H1 (cell line): ENCODE measurements at regions not wholly inside any gene's neighbourhood (a gene's known extent, or its start where the extent isn't known, plus 50 kb on each side); places are given as distances from the start of the nearest gene placed in this dataset.

Source experiments
- CTCF ChIA-PET: fragments of 300-600 bp; sonication (Branson Sonifier 250); formaldehyde crosslinking; loops from one replicate; lab custom pipeline; 2021; ENCODE audit not compliant: partially characterized antibody; lab: Charles Lee
- POLR2A ChIA-PET: fragments of 300-600 bp; sonication (Branson Sonifier 250); formaldehyde crosslinking; loops from one replicate; lab custom pipeline; 2021; ENCODE audit warnings: inconsistent platforms; ENCODE audit not compliant: partially characterized antibody; lab: Charles Lee
- DNase-seq, 2 experiments: peaks; one replicate each; pipeline versions ENCODE4 v3.0.0 to v3.0.0-alpha.2; 2010 to 2022; ENCODE audit warnings: low spot score in 2 of 2, low read depth in 1 of 2, mixed read lengths in 1 of 2
- FAIRE-seq: peaks from 2 replicates; lab custom pipeline; 2011; peaks lifted over from hg19 to GRCh38; lab: Jason Lieb, UNC
- H2AFZ ChIP-seq: 2 replicates; pipeline ENCODE4 v1.8.1; 2012; ENCODE audit warnings: low read length, inconsistent platforms
- H2AK5ac ChIP-seq: 2 replicates; pipeline ENCODE4 v1.6.1; 2013; ENCODE audit warnings: low read depth, low read length
- H2BK120ac ChIP-seq: replicated peaks from 2 replicates; pipeline ENCODE3; 2013; ENCODE audit warnings: low read depth, low read length, inconsistent platforms
- H2BK12ac ChIP-seq: 2 replicates; pipeline ENCODE4 v1.6.1; 2013; ENCODE audit warnings: low read depth, low read length
- H2BK15ac ChIP-seq: 2 replicates; pipeline ENCODE4 v1.6.1; 2013; ENCODE audit warnings: low read length
- H2BK20ac ChIP-seq: 2 replicates; pipeline ENCODE4 v1.6.1; 2013; ENCODE audit warnings: low read length
- H2BK5ac ChIP-seq: 2 replicates; pipeline ENCODE4 v1.6.1; 2013; ENCODE audit warnings: low read depth, low read length
- H3K14ac ChIP-seq: 2 replicates; pipeline ENCODE4 v1.6.1; 2013; ENCODE audit warnings: inconsistent platforms; ENCODE audit not compliant: insufficient read length
- H3K18ac ChIP-seq: 2 replicates; pipeline ENCODE4 v1.6.1; 2013; ENCODE audit warnings: low read length; ENCODE audit errors: extremely low read depth
- H3K23ac ChIP-seq: 2 replicates; pipeline ENCODE4 v1.6.1; 2013; ENCODE audit warnings: inconsistent platforms; ENCODE audit not compliant: insufficient read length
- H3K23me2 ChIP-seq: 2 replicates; pipeline ENCODE4 v1.6.1; 2013; ENCODE audit warnings: low read depth, low read length
- H3K27ac ChIP-seq: 2 replicates; pipeline ENCODE4 v1.6.1; 2011; ENCODE audit warnings: low read depth, low read length, inconsistent platforms
- H3K27me3 ChIP-seq, 4 experiments: replicated peaks in 1 of 4; 1 replicate in 1 of 4; 2 replicates in 3 of 4; pipeline versions ENCODE4 v1.6.1 to v1.8.1; 2011 to 2013; ENCODE audit warnings: low read length in 3 of 4, mild to moderate bottlenecking in 3 of 4, inconsistent platforms in 2 of 4, mixed read lengths in 2 of 4, moderate library complexity in 1 of 4; ENCODE audit not compliant: control insufficient read depth in 3 of 4, insufficient read depth in 3 of 4; ENCODE audit errors: extremely low read depth in 1 of 4
- H3K36me3 ChIP-seq, 4 experiments: 2 replicates each; pipeline versions ENCODE4 v1.6.1 to v1.8.1; 2011 to 2013; ENCODE audit warnings: mild to moderate bottlenecking in 4 of 4, low read length in 3 of 4, moderate library complexity in 2 of 4, control low read depth in 1 of 4, inconsistent platforms in 1 of 4; ENCODE audit not compliant: insufficient read depth in 4 of 4, control insufficient read depth in 2 of 4
- H3K4ac ChIP-seq: replicated peaks from 2 replicates; pipeline ENCODE3; 2013; ENCODE audit warnings: low read length, low read depth, mixed read lengths, inconsistent platforms; ENCODE audit not compliant: insufficient read length
- H3K4me1 ChIP-seq, 4 experiments: replicated peaks in 1 of 4; 1 replicate in 1 of 4; 2 replicates in 3 of 4; pipeline versions ENCODE4 v1.6.1 to v1.8.1; 2011 to 2013; ENCODE audit warnings: low read length in 3 of 4, inconsistent platforms in 2 of 4, mixed read lengths in 1 of 4; ENCODE audit not compliant: insufficient read depth in 4 of 4, control insufficient read depth in 3 of 4
- H3K4me2 ChIP-seq, 2 experiments: 2 replicates each; pipeline versions ENCODE4 v1.6.1 to v1.8.1; 2011 to 2013; ENCODE audit warnings: low read depth in 2 of 2, low read length in 2 of 2, control low read depth in 1 of 2, inconsistent platforms in 1 of 2, mild to moderate bottlenecking in 1 of 2; ENCODE audit not compliant: insufficient read depth in 1 of 2
- H3K4me3 ChIP-seq, 4 experiments: fragments of 200-600, 300-600 bp in 1 of 4; sonication (generic), shearing (Covaris generic), sonication (Bioruptor Twin) in 1 of 4; 2 replicates each; pipeline versions ENCODE4 v1.5.1 to v1.8.1; 2011 to 2016; ENCODE audit warnings: low read length in 4 of 4, low read depth in 3 of 4, control low read depth in 2 of 4, inconsistent platforms in 2 of 4, mild to moderate bottlenecking in 2 of 4, mixed read lengths in 1 of 4, moderate library complexity in 1 of 4; ENCODE audit not compliant: insufficient read depth in 2 of 4; ENCODE audit errors: extremely low read depth in 1 of 4
- H3K56ac ChIP-seq: replicated peaks from 2 replicates; pipeline ENCODE3; 2013; ENCODE audit warnings: low read depth, mild to moderate bottlenecking, mixed read lengths, low read length, inconsistent platforms; ENCODE audit not compliant: insufficient read length
- H3K79me1 ChIP-seq: 2 replicates; pipeline ENCODE4 v1.6.1; 2013; ENCODE audit warnings: low read depth, low read length, control low read depth
- H3K79me2 ChIP-seq, 2 experiments: 2 replicates each; pipeline versions ENCODE4 v1.6.1 to v1.8.1; 2012 to 2013; ENCODE audit warnings: low read length in 2 of 2, mild to moderate bottlenecking in 2 of 2, inconsistent platforms in 1 of 2; ENCODE audit not compliant: insufficient read depth in 2 of 2, control insufficient read depth in 1 of 2
- H3K9ac ChIP-seq, 4 experiments: replicated peaks in 1 of 4; 1 replicate in 1 of 4; 2 replicates in 3 of 4; pipeline versions ENCODE4 v1.6.1 to v1.8.1; 2011 to 2013; ENCODE audit warnings: low read depth in 3 of 4, low read length in 3 of 4, control low read depth in 2 of 4, mild to moderate bottlenecking in 2 of 4, moderate library complexity in 2 of 4, inconsistent platforms in 1 of 4; ENCODE audit errors: extremely low read depth in 1 of 4
- H3K9me3 ChIP-seq, 2 experiments: 2 replicates each; pipeline versions ENCODE4 v1.6.1 to v1.8.1; 2012 to 2013; ENCODE audit warnings: mild to moderate bottlenecking in 2 of 2, moderate library complexity in 2 of 2, control low read depth in 1 of 2, inconsistent platforms in 1 of 2, low read depth in 1 of 2, low read length in 1 of 2, mixed read lengths in 1 of 2; ENCODE audit not compliant: insufficient read depth in 2 of 2
- H4K20me1 ChIP-seq, 2 experiments: replicated peaks in 1 of 2; 2 replicates each; pipeline versions ENCODE3 to v1.8.1; 2011 to 2013; ENCODE audit warnings: inconsistent platforms in 2 of 2, low read length in 2 of 2, mild to moderate bottlenecking in 1 of 2; ENCODE audit not compliant: insufficient read depth in 2 of 2, control insufficient read depth in 1 of 2
- H4K5ac ChIP-seq: 2 replicates; pipeline ENCODE4 v1.6.1; 2013; ENCODE audit warnings: low read length, low read depth, mixed read lengths, inconsistent platforms; ENCODE audit not compliant: insufficient read length
- H4K8ac ChIP-seq: 2 replicates; pipeline ENCODE4 v1.8.0; 2013; ENCODE audit warnings: mild to moderate bottlenecking, moderate library complexity, low read length, inconsistent platforms; ENCODE audit not compliant: insufficient read depth; ENCODE audit errors: extremely low read depth
- H4K91ac ChIP-seq: replicated peaks from 2 replicates; pipeline ENCODE3; 2013; ENCODE audit warnings: low read length, mixed read lengths, inconsistent platforms; ENCODE audit not compliant: insufficient read length
- EZH2 ChIP-seq: fragments of 200-600 bp; sonication (generic); IDR thresholded peaks from 2 replicates; pipeline ENCODE4 v1.7.1; 2012; ENCODE audit warnings: low read depth, mild to moderate bottlenecking, moderate library complexity, low read length, inconsistent platforms; ENCODE audit not compliant: severe bottlenecking
- KDM1A ChIP-seq: fragments of 200-600, 300-600 bp; sonication (generic); IDR thresholded peaks from 2 replicates; pipeline ENCODE4 v1.7.1; 2016; ENCODE audit warnings: mild to moderate bottlenecking, low read length, borderline replicate concordance
- KDM4A ChIP-seq: IDR thresholded peaks from one replicate; pipeline ENCODE4 v1.7.1; 2012; ENCODE audit warnings: low read depth, mild to moderate bottlenecking, moderate library complexity, low read length, inconsistent platforms; ENCODE audit not compliant: severe bottlenecking
- KDM5A ChIP-seq: fragments of 200-600 bp; IDR thresholded peaks from 2 replicates; pipeline ENCODE4 v1.7.1; 2012; ENCODE audit warnings: mild to moderate bottlenecking, low read length, inconsistent platforms, mixed read lengths
- NRF1 ChIP-seq: IDR thresholded peaks from 2 replicates; pipeline ENCODE4 v1.6.1; 2011; ENCODE audit warnings: mild to moderate bottlenecking, low read depth, low read length, improper control_type of control experiment
- RAD21 ChIP-seq, 2 experiments: IDR thresholded peaks in 1 of 2; conservative IDR thresholded peaks in 1 of 2; 2 replicates each; pipeline ENCODE4 v1.6.1; 2011; ENCODE audit warnings: low read depth in 2 of 2, low read length in 2 of 2, improper control_type of control experiment in 1 of 2, inconsistent platforms in 1 of 2, mild to moderate bottlenecking in 1 of 2, moderate library complexity in 1 of 2
- RBBP5 ChIP-seq: IDR thresholded peaks from 2 replicates; pipeline ENCODE4 v1.7.1; 2012; ENCODE audit warnings: low read depth, mild to moderate bottlenecking, inconsistent platforms, low read length, moderate library complexity, borderline replicate concordance
- RNF2 ChIP-seq: fragments of 200-900, 300-1000 bp; sonication (generic); IDR thresholded peaks from 2 replicates; pipeline ENCODE4 v1.7.1; 2016; ENCODE audit warnings: borderline replicate concordance, low read depth, mild to moderate bottlenecking, antibody characterized with exemption, low read length; ENCODE audit not compliant: poor library complexity, severe bottlenecking; ENCODE audit errors: missing control alignments
- SUZ12 ChIP-seq: fragments of 200-600 bp; sonication (generic); IDR thresholded peaks from 2 replicates; pipeline ENCODE4 v1.6.1; 2012; ENCODE audit warnings: mild to moderate bottlenecking, inconsistent platforms, low read length, moderate library complexity, mixed read lengths
- TEAD4 ChIP-seq: IDR thresholded peaks from 2 replicates; pipeline ENCODE4 v1.6.1; 2012; ENCODE audit warnings: low read depth, low read length, inconsistent platforms, mixed read lengths
- ZNF274 ChIP-seq: IDR thresholded peaks from 2 replicates; pipeline ENCODE4 v1.7.0; 2012; ENCODE audit warnings: low read length, borderline replicate concordance; ENCODE audit errors: extremely low read depth
- WGBS, 2 experiments: shearing (Covaris generic) in 1 of 2; methylation state at CpG; one replicate each; pipeline versions ENCODE4 v1.1.6 to v1.1.7; 2013 to 2015; ENCODE audit warnings: low lambda C conversion rate in 2 of 2, mixed read lengths in 2 of 2, inconsistent platforms in 1 of 2, low coverage in 1 of 2, missing lambda C conversion rate in 1 of 2; ENCODE audit not compliant: insufficient replicate concordance in 2 of 2, insufficient coverage in 1 of 2, insufficient read length in 1 of 2; ENCODE audit errors: extremely low coverage in 1 of 2, missing lambda C conversion rate in 1 of 2; 5-methylcytosine and 5-hydroxymethylcytosine counted together

DNA sequence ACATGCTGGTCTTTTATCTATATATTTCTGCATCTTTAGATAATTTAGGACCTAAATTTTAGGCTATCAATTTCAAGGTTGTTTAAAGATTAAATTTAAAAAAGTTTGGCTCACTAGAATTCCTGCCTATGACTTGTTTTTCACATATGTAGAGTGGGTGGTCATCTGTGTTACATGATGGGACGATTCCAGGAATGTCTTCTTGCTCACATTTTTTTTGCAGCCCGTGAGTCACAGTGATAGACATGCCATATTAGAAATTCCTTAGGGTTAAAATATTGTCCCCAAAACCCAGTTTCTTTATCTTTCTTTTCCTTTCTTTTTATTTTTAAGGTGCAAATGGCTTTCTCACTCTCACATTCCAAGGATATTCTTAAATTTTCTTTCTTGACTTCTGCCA, 652.0 kb downstream of the PLCL1 start:
- Histone ChIP-seq H3K79me2 (no peaks in the 10 kb centered on the region), H2BK5ac (no peak overlapping the region), H4K20me1 (no peaks in the 10 kb centered on the region), H3K18ac (no peak overlapping the region), H2AK5ac (no peak overlapping the region), H3K79me1 (no peaks in the 10 kb centered on the region), H4K5ac (no peak overlapping the region), H3K23me2 (no peaks in the 10 kb centered on the region), H3K23ac (no peak overlapping the region), H3K4me2 (no peak overlapping the region), H3K27me3 (no peaks in the 10 kb centered on the region), H3K4me1 (no peaks in the 10 kb centered on the region), H2BK15ac (no peak overlapping the region), H2BK120ac (no peak overlapping the region), H3K27ac (no peak overlapping the region), H3K36me3 (no peaks in the 10 kb centered on the region), H3K4ac (no peak overlapping the region), H3K4me3 (no peak overlapping the region), H3K9ac (no peak overlapping the region), H3K9me3 (no peaks in the 10 kb centered on the region), H2BK12ac (no peak overlapping the region), H2AFZ (no peak overlapping the region), H4K8ac (no peak overlapping the region), H3K56ac (no peak overlapping the region), H3K14ac (no peak overlapping the region), H2BK20ac (no peak overlapping the region), H4K91ac (no peak overlapping the region)
- 90% methylated on average over 2 of the region's 2 CpGs; no CpG with 5 or more reads in 1 of the 2 experiments for WGBS, 2 experiments
- TF ChIP-seq NRF1 (no peak), KDM5A (no peak), TEAD4 (no peak), ZNF274 (no peak), SUZ12 (no peak), KDM4A (no peak), RNF2 (no peak), KDM1A (no peak), RBBP5 (no peak), EZH2 (no peak), RAD21 (IDR thresholded peaks at IDR 0.05 in 1 of 2, conservative IDR thresholded peaks at IDR 0.05 in 1 of 2; ENCODE audit: low read depth in 2 of 2, low read length in 2 of 2) (no peak)
- no peak for DNase-seq
- no peak for FAIRE-seq
- ChIA-PET POLR2A (no interaction called here), CTCF (no interaction called here)
